Upper lobe of left lung (tissue), 4 donors: ENCODE measurements at regions not wholly inside any gene's neighbourhood (a gene's known extent, or its start where the extent isn't known, plus 50 kb on each side); places are given as distances from the start of the nearest gene placed in this dataset.

Experiments used
- POLR2AphosphoS5 ChIP-seq, 2 donors: sonication (generic); formaldehyde crosslinking; IDR thresholded peaks; one replicate each; pipeline ENCODE4 v1.5.1; 2017; ENCODE audit warnings: antibody characterized with exemption in 2 of 2
- TF ChIP-seq, protein P1 (sequence below), 6 experiments: fragments of 450-650 bp in 4 of 6; fragments of 200-600 bp in 2 of 6; sonication (generic) in 2 of 6; IDR thresholded peaks; one replicate each; pipeline ENCODE4 v1.5.1; 2016 to 2019; ENCODE audit warnings: antibody characterized with exemption in 6 of 6

DNA sequence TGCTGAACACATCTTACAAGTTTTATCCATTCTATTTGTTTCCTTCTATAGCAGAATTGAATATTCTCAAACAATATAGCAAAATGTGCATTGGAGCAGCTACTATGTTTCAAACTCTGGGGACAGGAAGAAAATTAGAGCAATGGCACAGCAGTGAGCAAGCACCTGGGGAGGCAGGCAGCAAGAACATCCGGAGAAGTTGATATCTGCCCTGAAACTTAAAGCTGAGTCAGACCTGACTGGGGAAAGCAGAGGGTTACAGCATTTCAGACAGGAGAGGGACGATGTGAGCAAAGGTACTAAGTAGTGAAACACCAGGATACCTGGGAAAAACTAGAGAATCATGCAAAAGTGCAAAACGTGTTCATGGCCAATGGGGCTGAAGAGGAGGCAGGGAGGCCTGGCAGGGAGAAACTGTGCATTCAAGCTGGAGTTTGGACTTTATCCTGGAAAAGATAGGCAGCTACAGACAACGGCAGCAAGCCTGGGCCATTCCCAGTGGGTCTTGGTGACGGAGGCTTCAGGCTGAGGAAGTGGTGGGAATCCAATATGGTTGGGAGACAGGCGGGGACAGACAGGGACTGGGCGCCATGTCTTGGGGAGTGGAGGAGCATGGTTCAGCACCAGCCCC lies 118.0 kb upstream of the CDKN3 start:
- TF ChIP-seq POLR2AphosphoS5 (IDR thresholded peaks at IDR 0.05): no peak
- TF ChIP-seq, protein P1, sequence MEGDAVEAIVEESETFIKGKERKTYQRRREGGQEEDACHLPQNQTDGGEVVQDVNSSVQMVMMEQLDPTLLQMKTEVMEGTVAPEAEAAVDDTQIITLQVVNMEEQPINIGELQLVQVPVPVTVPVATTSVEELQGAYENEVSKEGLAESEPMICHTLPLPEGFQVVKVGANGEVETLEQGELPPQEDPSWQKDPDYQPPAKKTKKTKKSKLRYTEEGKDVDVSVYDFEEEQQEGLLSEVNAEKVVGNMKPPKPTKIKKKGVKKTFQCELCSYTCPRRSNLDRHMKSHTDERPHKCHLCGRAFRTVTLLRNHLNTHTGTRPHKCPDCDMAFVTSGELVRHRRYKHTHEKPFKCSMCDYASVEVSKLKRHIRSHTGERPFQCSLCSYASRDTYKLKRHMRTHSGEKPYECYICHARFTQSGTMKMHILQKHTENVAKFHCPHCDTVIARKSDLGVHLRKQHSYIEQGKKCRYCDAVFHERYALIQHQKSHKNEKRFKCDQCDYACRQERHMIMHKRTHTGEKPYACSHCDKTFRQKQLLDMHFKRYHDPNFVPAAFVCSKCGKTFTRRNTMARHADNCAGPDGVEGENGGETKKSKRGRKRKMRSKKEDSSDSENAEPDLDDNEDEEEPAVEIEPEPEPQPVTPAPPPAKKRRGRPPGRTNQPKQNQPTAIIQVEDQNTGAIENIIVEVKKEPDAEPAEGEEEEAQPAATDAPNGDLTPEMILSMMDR (IDR thresholded peaks at IDR 0.05): no peak
